ENCODE measurements at regions not wholly inside any gene's neighbourhood (a gene's known extent, or its start where the extent isn't known, plus 50 kb on each side); places are given as distances from the start of the nearest gene placed in this dataset.

GRCh38 chr7:94276027-94276426 is 118.7 kb upstream of the COL1A2 start:
- no peak overlapping the region for H3K23ac ChIP-seq (ENCODE audit: low read length)
- H3K4me3 ChIP-seq (ENCODE audit: low read depth, low read length): no peak overlapping the region
- WGBS (ENCODE audit: extremely low coverage, insufficient coverage, insufficient read length): no CpG with 5 or more reads among the region's 4 CpGs
- no peak overlapping the region for H3K27ac ChIP-seq (ENCODE audit: low read depth, low read length)
- no peaks in the 10 kb centered on the region for H3K27me3 ChIP-seq (ENCODE audit: insufficient read depth, low read length)
- no peaks in the 10 kb centered on the region for H3K79me2 ChIP-seq (ENCODE audit: control insufficient read depth, insufficient read depth, low read length, poor library complexity)
- H4K91ac ChIP-seq (ENCODE audit: low read depth, low read length): no peak overlapping the region
- H2BK120ac ChIP-seq (ENCODE audit: insufficient read depth, low read length, poor library complexity): no peak overlapping the region
- H2BK12ac ChIP-seq (ENCODE audit: low read length): no peak overlapping the region
- DNase-seq: no peak
- H3K18ac ChIP-seq (ENCODE audit: low read length): no peak overlapping the region
- H3K36me3 ChIP-seq (ENCODE audit: control insufficient read depth in 1 of 2, insufficient read depth in 2 of 2, low read length in 2 of 2): no peaks in the 10 kb centered on the region
- no peaks in the 10 kb centered on the region for H3K79me1 ChIP-seq (ENCODE audit: low read length)
- no peak overlapping the region for H2AFZ ChIP-seq (ENCODE audit: insufficient read depth, low read length, poor library complexity)
- no peak overlapping the region for H3K9ac ChIP-seq (ENCODE audit: low read length)
- H3K4ac ChIP-seq (ENCODE audit: low read depth, low read length): no peak overlapping the region
- H3K14ac ChIP-seq (ENCODE audit: low read length): no peak overlapping the region
- H3K4me1 ChIP-seq (ENCODE audit: control insufficient read depth in 1 of 2, insufficient read depth in 2 of 2, low read length in 2 of 2): no peaks in the 10 kb centered on the region
- H2BK5ac ChIP-seq (ENCODE audit: low read depth, low read length, poor library complexity): no peak overlapping the region
- no peaks in the 10 kb centered on the region for H3K9me3 ChIP-seq (ENCODE audit: insufficient read depth, low read depth, low read length)
- no peak overlapping the region for H4K12ac ChIP-seq (ENCODE audit: low read depth, low read length)
- no peak overlapping the region for H4K8ac ChIP-seq (ENCODE audit: low read depth, low read length)
- H3K4me2 ChIP-seq (ENCODE audit: low read length): no peak overlapping the region
- H2AK5ac ChIP-seq (ENCODE audit: low read length): no peak overlapping the region

- no peak overlapping the region for H3K4me2 ChIP-seq (ENCODE audit: low read length)
- H3K4me3 ChIP-seq (ENCODE audit: low read depth, low read length): no peak overlapping the region
- H3K79me2 ChIP-seq (ENCODE audit: control insufficient read depth, insufficient read depth, low read length, poor library complexity): no peaks in the 10 kb centered on the region
- no peak overlapping the region for H3K23ac ChIP-seq (ENCODE audit: low read length)
- no peaks in the 10 kb centered on the region for H3K27me3 ChIP-seq (ENCODE audit: insufficient read depth, low read length)
- no peak overlapping the region for H2BK5ac ChIP-seq (ENCODE audit: low read depth, low read length, poor library complexity)
- H3K9me3 ChIP-seq (ENCODE audit: insufficient read depth, low read depth, low read length): no peaks in the 10 kb centered on the region
- H4K8ac ChIP-seq (ENCODE audit: low read depth, low read length): no peak overlapping the region
- H2BK12ac ChIP-seq (ENCODE audit: low read length): no peak overlapping the region
- H3K4ac ChIP-seq (ENCODE audit: low read depth, low read length): no peak overlapping the region
- no peak overlapping the region for H2AFZ ChIP-seq (ENCODE audit: insufficient read depth, low read length, poor library complexity)
- no peak overlapping the region for H2BK120ac ChIP-seq (ENCODE audit: insufficient read depth, low read length, poor library complexity)
- WGBS (ENCODE audit: extremely low coverage, insufficient coverage, insufficient read length): no CpG with 5 or more reads among the region's 1 CpG
- H2AK5ac ChIP-seq (ENCODE audit: low read length): no peak overlapping the region
- no peak overlapping the region for H3K14ac ChIP-seq (ENCODE audit: low read length)
- no peak overlapping the region for H3K18ac ChIP-seq (ENCODE audit: low read length)
- H3K4me1 ChIP-seq (ENCODE audit: control insufficient read depth in 1 of 2, insufficient read depth in 2 of 2, low read length in 2 of 2): no peaks in the 10 kb centered on the region
- no peak overlapping the region for H4K91ac ChIP-seq (ENCODE audit: low read depth, low read length)
- H3K27ac ChIP-seq (ENCODE audit: low read depth, low read length): no peak overlapping the region
- no peak overlapping the region for H4K12ac ChIP-seq (ENCODE audit: low read depth, low read length)
- no peak overlapping the region for H3K9ac ChIP-seq (ENCODE audit: low read length)
- peak in 1 of 2 donors; percentile 48 for DNase-seq
- no peaks in the 10 kb centered on the region for H3K36me3 ChIP-seq (ENCODE audit: control insufficient read depth in 1 of 2, insufficient read depth in 2 of 2, low read length in 2 of 2)
- H3K79me1 ChIP-seq (ENCODE audit: low read length): no peaks in the 10 kb centered on the region
These were observed 117.9 kb upstream of the COL1A2 start for GRCh38 chr7:94276795-94277194.

- no CpG with 5 or more reads among the region's 4 CpGs for WGBS (ENCODE audit: extremely low coverage, insufficient coverage, insufficient read length)
- Histone ChIP-seq H3K4ac (ENCODE audit: low read depth, low read length) (no peak overlapping the region), H4K12ac (ENCODE audit: low read depth, low read length) (no peak overlapping the region), H3K9ac (ENCODE audit: low read length) (no peak overlapping the region), H3K18ac (ENCODE audit: low read length) (no peak overlapping the region), H3K79me1 (ENCODE audit: low read length) (no peaks in the 10 kb centered on the region), H3K14ac (ENCODE audit: low read length) (no peak overlapping the region), H3K79me2 (ENCODE audit: control insufficient read depth, insufficient read depth, low read length, poor library complexity) (no peaks in the 10 kb centered on the region), H4K91ac (ENCODE audit: low read depth, low read length) (no peak overlapping the region), H3K23ac (ENCODE audit: low read length) (no peak overlapping the region), H3K4me2 (ENCODE audit: low read length) (no peak overlapping the region), H3K27ac (ENCODE audit: low read depth, low read length) (no peak overlapping the region), H3K4me1 (ENCODE audit: control insufficient read depth in 1 of 2, insufficient read depth in 2 of 2, low read length in 2 of 2) (no peaks in the 10 kb centered on the region), H4K8ac (ENCODE audit: low read depth, low read length) (no peak overlapping the region), H2BK5ac (ENCODE audit: low read depth, low read length, poor library complexity) (no peak overlapping the region), H2AFZ (ENCODE audit: insufficient read depth, low read length, poor library complexity) (no peak overlapping the region), H2AK5ac (ENCODE audit: low read length) (no peak overlapping the region), H3K27me3 (ENCODE audit: insufficient read depth, low read length) (no peaks in the 10 kb centered on the region), H2BK12ac (ENCODE audit: low read length) (no peak overlapping the region), H3K4me3 (ENCODE audit: low read depth, low read length) (no peak overlapping the region), H3K36me3 (ENCODE audit: control insufficient read depth in 1 of 2, insufficient read depth in 2 of 2, low read length in 2 of 2) (no peaks in the 10 kb centered on the region), H2BK120ac (ENCODE audit: insufficient read depth, low read length, poor library complexity) (no peak overlapping the region), H3K9me3 (ENCODE audit: insufficient read depth, low read depth, low read length) (peaks cover 1% of the 10 kb centered on the region)
- no peak for DNase-seq
These were observed 117.5 kb upstream of the COL1A2 start for GRCh38 chr7:94277236-94277635.

GRCh38 chr7:94280851-94281250 is 113.8 kb upstream of the COL1A2 start:
- H3K4me3 ChIP-seq (ENCODE audit: low read depth, low read length): no peak overlapping the region
- no peak overlapping the region for H4K91ac ChIP-seq (ENCODE audit: low read depth, low read length)
- no peak overlapping the region for H3K9ac ChIP-seq (ENCODE audit: low read length)
- no peak overlapping the region for H3K18ac ChIP-seq (ENCODE audit: low read length)
- DNase-seq: no peak
- H3K4me2 ChIP-seq (ENCODE audit: low read length): no peak overlapping the region
- no peak overlapping the region for H3K23ac ChIP-seq (ENCODE audit: low read length)
- no peaks in the 10 kb centered on the region for H3K4me1 ChIP-seq (ENCODE audit: control insufficient read depth in 1 of 2, insufficient read depth in 2 of 2, low read length in 2 of 2)
- H3K79me1 ChIP-seq (ENCODE audit: low read length): no peaks in the 10 kb centered on the region
- no peak overlapping the region for H2AFZ ChIP-seq (ENCODE audit: insufficient read depth, low read length, poor library complexity)
- H3K9me3 ChIP-seq (ENCODE audit: insufficient read depth, low read depth, low read length): peaks cover 1% of the 10 kb centered on the region
- no peak overlapping the region for H4K12ac ChIP-seq (ENCODE audit: low read depth, low read length)
- WGBS (ENCODE audit: extremely low coverage, insufficient coverage, insufficient read length): no CpG with 5 or more reads among the region's 2 CpGs
- no peak overlapping the region for H3K4ac ChIP-seq (ENCODE audit: low read depth, low read length)
- no peak overlapping the region for H3K14ac ChIP-seq (ENCODE audit: low read length)
- no peak overlapping the region for H3K27ac ChIP-seq (ENCODE audit: low read depth, low read length)
- H3K36me3 ChIP-seq (ENCODE audit: control insufficient read depth in 1 of 2, insufficient read depth in 2 of 2, low read length in 2 of 2): no peaks in the 10 kb centered on the region
- no peak overlapping the region for H2AK5ac ChIP-seq (ENCODE audit: low read length)
- H2BK5ac ChIP-seq (ENCODE audit: low read depth, low read length, poor library complexity): no peak overlapping the region
- no peaks in the 10 kb centered on the region for H3K27me3 ChIP-seq (ENCODE audit: insufficient read depth, low read length)
- H2BK12ac ChIP-seq (ENCODE audit: low read length): no peak overlapping the region
- no peaks in the 10 kb centered on the region for H3K79me2 ChIP-seq (ENCODE audit: control insufficient read depth, insufficient read depth, low read length, poor library complexity)
- no peak overlapping the region for H4K8ac ChIP-seq (ENCODE audit: low read depth, low read length)
- H2BK120ac ChIP-seq (ENCODE audit: insufficient read depth, low read length, poor library complexity): no peak overlapping the region
